DMS 273 treated with DMSO at 0.1 percent for 48 hours (cell line): ENCODE measurements at regions not wholly inside any gene's neighbourhood (a gene's known extent, or its start where the extent isn't known, plus 50 kb on each side); places are given as distances from the start of the nearest gene placed in this dataset.
"Not testable (repeated sequence)": the region's sequence is repeated elsewhere in the genome, so short reads cannot be mapped to it uniquely, and the experiment has no call there.

Source experiments
- DNase-seq: peaks from one replicate; lab custom pipeline; 2025; lab: John Stamatoyannopoulos, UW

- DNase-seq = no peak
These were observed 1315.8 kb downstream of the BRD1 start for GRCh38 chr22:48511781-48512327.

- no peak for DNase-seq
These were observed 1316.5 kb downstream of the BRD1 start for GRCh38 chr22:48511211-48511610.

GRCh38 chr22:48510599-48510998 lies 1317.1 kb downstream of the BRD1 start:
- DNase-seq = no peak

- no peak for DNase-seq
These were observed 1319.9 kb downstream of the BRD1 start for GRCh38 chr22:48507595-48508350.

- no peak for DNase-seq
These were observed 1320.5 kb downstream of the BRD1 start for GRCh38 chr22:48507171-48507570.

- no peak for DNase-seq
These were observed 1321.0 kb downstream of the BRD1 start for GRCh38 chr22:48506506-48507145.

GRCh38 chr22:48505891-48506290 lies 1321.8 kb downstream of the BRD1 start:
- no peak for DNase-seq

GRCh38 chr22:48504519-48505140 lies 1323.0 kb downstream of the BRD1 start:
- no peak for DNase-seq

GRCh38 chr22:48503876-48504275 lies 1323.8 kb downstream of the BRD1 start:
- no peak for DNase-seq

GRCh38 chr22:48503035-48503625 lies 1324.5 kb downstream of the BRD1 start:
- DNase-seq = no peak

- DNase-seq = no peak
These were observed 1326.4 kb downstream of the BRD1 start for GRCh38 chr22:48501231-48501750.

- no peak for DNase-seq
These were observed 1327.0 kb downstream of the BRD1 start for GRCh38 chr22:48500471-48501230.

GRCh38 chr22:48499456-48500425 lies 1327.9 kb downstream of the BRD1 start:
- no peak for DNase-seq

GRCh38 chr22:48498526-48499331 lies 1328.9 kb downstream of the BRD1 start:
- no peak for DNase-seq

- DNase-seq = not testable (repeated sequence)
These were observed 1329.7 kb downstream of the BRD1 start for GRCh38 chr22:48497743-48498520.

- DNase-seq = no peak
These were observed 1330.6 kb downstream of the BRD1 start for GRCh38 chr22:48496987-48497650.

GRCh38 chr22:48496226-48496845 lies 1331.3 kb downstream of the BRD1 start:
- no peak for DNase-seq

GRCh38 chr22:48495751-48496080 lies 1332.0 kb downstream of the BRD1 start:
- DNase-seq = no peak
